NOMO-1 (cell line): ENCODE measurements at regions not wholly inside any gene's neighbourhood (a gene's known extent, or its start where the extent isn't known, plus 50 kb on each side); places are given as distances from the start of the nearest gene placed in this dataset.
"Not testable (repeated sequence)": the region's sequence is repeated elsewhere in the genome, so short reads cannot be mapped to it uniquely, and the experiment has no call there.

Experiments used
- DNase-seq, 2 experiments: peaks; one replicate each; lab custom pipeline; 2025; ENCODE audit not compliant: unreplicated experiment in 2 of 2; lab: John Stamatoyannopoulos, UW

GRCh38 chr14:48333221-48333920, 658.0 kb upstream of the MDGA2 start:
- no peak for DNase-seq

GRCh38 chr14:48331421-48331820, 656.0 kb upstream of the MDGA2 start:
- no peak for DNase-seq

- DNase-seq: no peak
Observed at GRCh38 chr14:48325486-48325885, 650.1 kb upstream of the MDGA2 start.

GRCh38 chr14:48323665-48324064, 648.3 kb upstream of the MDGA2 start:
- DNase-seq: no peak

GRCh38 chr14:48319823-48320222, 644.4 kb upstream of the MDGA2 start:
- no peak for DNase-seq

- no peak for DNase-seq
Observed at GRCh38 chr14:48304729-48305128, 629.3 kb upstream of the MDGA2 start.

GRCh38 chr14:48289701-48290100, 614.3 kb upstream of the MDGA2 start:
- no peak for DNase-seq

GRCh38 chr14:48285217-48285616, 609.8 kb upstream of the MDGA2 start:
- not testable (repeated sequence) for DNase-seq

GRCh38 chr14:48275301-48275700, 599.9 kb upstream of the MDGA2 start:
- DNase-seq: no peak

- DNase-seq: no peak
Observed at GRCh38 chr14:48274826-48275225, 599.4 kb upstream of the MDGA2 start.

GRCh38 chr14:48267926-48268325, 592.5 kb upstream of the MDGA2 start:
- DNase-seq: not testable (repeated sequence)

GRCh38 chr14:48266201-48266600, 590.8 kb upstream of the MDGA2 start:
- not testable (repeated sequence) for DNase-seq

- no peak for DNase-seq
Observed at GRCh38 chr14:48261436-48261835, 586.0 kb upstream of the MDGA2 start.

GRCh38 chr14:48260394-48261295, 585.2 kb upstream of the MDGA2 start:
- DNase-seq: not testable (repeated sequence)

GRCh38 chr14:48259876-48260275, 584.5 kb upstream of the MDGA2 start:
- not testable (repeated sequence) for DNase-seq

GRCh38 chr14:48259232-48259631, 583.8 kb upstream of the MDGA2 start:
- DNase-seq: not testable (repeated sequence)

- not testable (repeated sequence) for DNase-seq
Observed at GRCh38 chr14:48258703-48259102, 583.3 kb upstream of the MDGA2 start.

GRCh38 chr14:48253020-48253419, 577.6 kb upstream of the MDGA2 start:
- no peak for DNase-seq

GRCh38 chr14:48251290-48251689, 575.9 kb upstream of the MDGA2 start:
- peak in 1 of 2 experiments; percentile 33 for DNase-seq

- DNase-seq: no peak
Observed at GRCh38 chr14:48250575-48250974, 575.2 kb upstream of the MDGA2 start.

GRCh38 chr14:48247977-48248376, 572.6 kb upstream of the MDGA2 start:
- DNase-seq: no peak

- no peak for DNase-seq
Observed at GRCh38 chr14:48243900-48244299, 568.5 kb upstream of the MDGA2 start.
